Amygdala (tissue), 56 donors: ENCODE measurements at regions not wholly inside any gene's neighbourhood (a gene's known extent, or its start where the extent isn't known, plus 50 kb on each side); places are given as distances from the start of the nearest gene placed in this dataset.

Experiments used
- DNase-seq, 56 donors: peaks; one replicate each; lab custom pipeline; 2025; lab: John Stamatoyannopoulos, UW

- no peak for DNase-seq
Measured at GRCh38 chr9:16192403-16193017, 639.7 kb downstream of the CCDC171 start.

- DNase-seq: no peak
Measured at GRCh38 chr9:16193066-16193465, 640.2 kb downstream of the CCDC171 start.

GRCh38 chr9:16196206-16196605 lies 643.4 kb downstream of the CCDC171 start:
- DNase-seq: no peak

- no peak for DNase-seq
Measured at GRCh38 chr9:16197578-16198370, 644.9 kb downstream of the CCDC171 start.

- DNase-seq: no peak
Measured at GRCh38 chr9:16198996-16199395, 646.2 kb downstream of the CCDC171 start.

- DNase-seq: no peak
Measured at GRCh38 chr9:16202221-16202620, 649.4 kb downstream of the CCDC171 start.

GRCh38 chr9:16202914-16203728 lies 650.3 kb downstream of the CCDC171 start:
- no peak for DNase-seq

- no peak for DNase-seq
Measured at GRCh38 chr9:16203729-16204573, 651.1 kb downstream of the CCDC171 start.

- no peak for DNase-seq
Measured at GRCh38 chr9:16205455-16205854, 652.6 kb downstream of the CCDC171 start.

GRCh38 chr9:16206518-16206917 lies 653.7 kb downstream of the CCDC171 start:
- DNase-seq: no peak

- peak in 2 of 56 donors; percentile 1 to 4 for DNase-seq
Measured at GRCh38 chr9:16207161-16207560, 654.3 kb downstream of the CCDC171 start.

GRCh38 chr9:16210440-16210839 lies 657.6 kb downstream of the CCDC171 start:
- DNase-seq: no peak

- DNase-seq: no peak
Measured at GRCh38 chr9:16211946-16212345, 658.5 kb downstream of the BNC2 start.

- DNase-seq: no peak
Measured at GRCh38 chr9:16213781-16214515, 656.5 kb downstream of the BNC2 start.

GRCh38 chr9:16214677-16215352 lies 655.7 kb downstream of the BNC2 start:
- DNase-seq: no peak

- no peak for DNase-seq
Measured at GRCh38 chr9:16215353-16215680, 655.2 kb downstream of the BNC2 start.

- DNase-seq: peak in 5 of 56 donors; percentile 6 to 36 (median 11)
Measured at GRCh38 chr9:16217943-16218701, 652.3 kb downstream of the BNC2 start.

- DNase-seq: peak in 3 of 56 donors; percentile 2 to 30 (median 6)
Measured at GRCh38 chr9:16221366-16221765, 649.1 kb downstream of the BNC2 start.
